ACHN (cell line): ENCODE measurements at regions not wholly inside any gene's neighbourhood (a gene's known extent, or its start where the extent isn't known, plus 50 kb on each side); places are given as distances from the start of the nearest gene placed in this dataset.
A peak's percentile ranks its signal among the peaks of the same experiment; 100 is the strongest.

ENCODE experiments used
- DNase-seq: peaks from one replicate; pipeline ENCODE4 v3.0.0-alpha.2; 2015
- in situ Hi-C: cut with HindIII; loops from 2 replicates; pipeline ENCODE4 v1.10.0; 2017; ENCODE audit warnings: low sequenced_read_pairs, low pct_ligation_motif_present, low pct_unique_long_range_greater_than_20kb

GRCh38 chr18:22840606-22841144 is 92.5 kb upstream of the RBBP8 start:
- in situ Hi-C loops, result no loop called here
- DNase-seq, result no peak

GRCh38 chr18:22841840-22842239 is 91.3 kb upstream of the RBBP8 start:
- DNase-seq, result no peak
- in situ Hi-C loops, result no loop called here

GRCh38 chr18:22844190-22844589 is 88.9 kb upstream of the RBBP8 start:
- in situ Hi-C loops, result no loop called here
- DNase-seq, result no peak

GRCh38 chr18:22844628-22845027 is 88.5 kb upstream of the RBBP8 start:
- no peak for DNase-seq
- in situ Hi-C loops, result no loop called here

- peak; percentile 42 for DNase-seq
- in situ Hi-C loops, result no loop called here
Measured at GRCh38 chr18:22846088-22846683, 86.9 kb upstream of the RBBP8 start.

- no peak for DNase-seq
- in situ Hi-C loops, result no loop called here
Measured at GRCh38 chr18:22846697-22847096, 86.4 kb upstream of the RBBP8 start.

GRCh38 chr18:22847392-22847791 is 85.7 kb upstream of the RBBP8 start:
- peak; percentile 45 for DNase-seq
- in situ Hi-C loops, result no loop called here

GRCh38 chr18:22847867-22848451 is 85.2 kb upstream of the RBBP8 start:
- in situ Hi-C loops, result no loop called here
- no peak for DNase-seq

- in situ Hi-C loops, result no loop called here
- no peak for DNase-seq
Measured at GRCh38 chr18:22848615-22849014, 84.5 kb upstream of the RBBP8 start.

- DNase-seq, result no peak
- in situ Hi-C loops, result no loop called here
Measured at GRCh38 chr18:22856870-22857269, 76.3 kb upstream of the RBBP8 start.

- no peak for DNase-seq
- in situ Hi-C loops, result no loop called here
Measured at GRCh38 chr18:22858121-22858520, 75.0 kb upstream of the RBBP8 start.

GRCh38 chr18:22860807-22861206 is 72.3 kb upstream of the RBBP8 start:
- DNase-seq, result no peak
- in situ Hi-C loops, result no loop called here

- in situ Hi-C loops, result no loop called here
- no peak for DNase-seq
Measured at GRCh38 chr18:22865354-22866116, 67.6 kb upstream of the RBBP8 start.

- in situ Hi-C loops, result no loop called here
- DNase-seq, result no peak
Measured at GRCh38 chr18:22868831-22869230, 64.3 kb upstream of the RBBP8 start.

- in situ Hi-C loops, result no loop called here
- no peak for DNase-seq
Measured at GRCh38 chr18:22871809-22872525, 61.2 kb upstream of the RBBP8 start.

- in situ Hi-C loops, result no loop called here
- peak; percentile 31 for DNase-seq
Measured at GRCh38 chr18:22872900-22873537, 60.1 kb upstream of the RBBP8 start.

GRCh38 chr18:22879293-22879692 is 53.8 kb upstream of the RBBP8 start:
- no peak for DNase-seq
- in situ Hi-C loops, result no loop called here

- in situ Hi-C loops, result no loop called here
- DNase-seq, result no peak
Measured at GRCh38 chr18:22882084-22882483, 51.0 kb upstream of the RBBP8 start.

GRCh38 chr18:22883179-22883578 is 49.9 kb upstream of the RBBP8 start:
- in situ Hi-C loops, result no loop called here
- no peak for DNase-seq
